Vagina (tissue), 2 donors: ENCODE measurements at regions not wholly inside any gene's neighbourhood (a gene's known extent, or its start where the extent isn't known, plus 50 kb on each side); places are given as distances from the start of the nearest gene placed in this dataset.

ENCODE experiments used
- DNase-seq, 2 donors: peaks; one replicate each; pipeline ENCODE4 v3.0.0-alpha.2; 2017; ENCODE audit errors: extremely low spot score in 2 of 2
- H3K27ac ChIP-seq: fragments of 200-600 bp; sonication (generic); one replicate; pipeline ENCODE4 v1.5.1; 2019
- H3K27me3 ChIP-seq: fragments of 200-600 bp; sonication (generic); one replicate; pipeline ENCODE4 v1.5.1; 2019
- H3K36me3 ChIP-seq, 2 donors: fragments of 200-600 bp; sonication (generic); one replicate each; pipeline ENCODE4 v1.5.1; 2017 to 2019
- H3K4me1 ChIP-seq: fragments of 200-600 bp; sonication (generic); one replicate; pipeline ENCODE4 v1.5.1; 2019
- H3K4me3 ChIP-seq, 2 donors: fragments of 200-600 bp; sonication (generic); 1 replicate in 1 of 2; 2 replicates in 1 of 2; pipeline ENCODE4 v1.5.1; 2016 to 2019
- H3K9me3 ChIP-seq: fragments of 200-600 bp; sonication (generic); one replicate; pipeline ENCODE4 v1.5.1; 2019
- POLR2A ChIP-seq, 2 donors: fragments of 450-650 bp; IDR thresholded peaks; one replicate each; pipeline ENCODE4 v1.6.1; 2017; ENCODE audit warnings: antibody characterized with exemption in 2 of 2, mild to moderate bottlenecking in 2 of 2, moderate library complexity in 2 of 2
- POLR2AphosphoS5 ChIP-seq, 2 donors: sonication (generic); formaldehyde crosslinking; IDR thresholded peaks; one replicate each; pipeline ENCODE4 v1.9.0; 2017; ENCODE audit warnings: antibody characterized with exemption in 2 of 2, mild to moderate bottlenecking in 2 of 2, low read depth in 1 of 2; ENCODE audit not compliant: insufficient read depth in 1 of 2
- intact Hi-C: fragments of 100-400 bp; cut with DNase I; formaldehyde crosslinking; loops from one replicate; pipeline ENCODE4 v1.15.1; 2023
- TF ChIP-seq, protein P1 (sequence below), 3 experiments: fragments of 450-650 bp in 2 of 3; fragments of 200-600 bp in 1 of 3; sonication (generic) in 1 of 3; IDR thresholded peaks; one replicate each; pipeline ENCODE4 v1.5.1; 2017 to 2019; ENCODE audit warnings: antibody characterized with exemption in 3 of 3, mild to moderate bottlenecking in 2 of 3, moderate library complexity in 2 of 3

DNA sequence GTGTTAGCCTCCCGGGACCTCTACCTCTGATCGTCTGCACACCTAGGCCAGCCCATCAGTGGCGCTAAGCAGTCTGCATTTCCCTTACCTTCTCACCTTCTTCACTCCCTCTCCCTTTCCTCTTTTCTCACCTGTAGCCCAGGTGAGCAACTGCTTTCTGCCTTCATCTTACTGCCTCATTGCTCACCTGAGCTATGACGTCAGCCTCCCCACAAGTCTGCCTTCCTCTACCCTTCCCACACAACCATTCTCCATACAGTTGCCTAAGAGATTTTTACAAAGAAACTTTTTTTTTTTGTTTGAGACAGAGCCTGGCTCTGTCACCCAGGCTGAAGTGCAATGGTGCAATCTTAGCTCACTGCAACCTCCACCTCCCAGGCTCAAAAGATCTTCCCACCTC lies 136.3 kb downstream of the BCOR start:
- H3K27me3 ChIP-seq: no peaks in the 10 kb centered on the region
- H3K4me1 ChIP-seq: no peaks in the 10 kb centered on the region
- no peaks in the 10 kb centered on the region for H3K36me3 ChIP-seq
- H3K9me3 ChIP-seq: no peaks in the 10 kb centered on the region
- no peak for DNase-seq
- TF ChIP-seq, protein P1, sequence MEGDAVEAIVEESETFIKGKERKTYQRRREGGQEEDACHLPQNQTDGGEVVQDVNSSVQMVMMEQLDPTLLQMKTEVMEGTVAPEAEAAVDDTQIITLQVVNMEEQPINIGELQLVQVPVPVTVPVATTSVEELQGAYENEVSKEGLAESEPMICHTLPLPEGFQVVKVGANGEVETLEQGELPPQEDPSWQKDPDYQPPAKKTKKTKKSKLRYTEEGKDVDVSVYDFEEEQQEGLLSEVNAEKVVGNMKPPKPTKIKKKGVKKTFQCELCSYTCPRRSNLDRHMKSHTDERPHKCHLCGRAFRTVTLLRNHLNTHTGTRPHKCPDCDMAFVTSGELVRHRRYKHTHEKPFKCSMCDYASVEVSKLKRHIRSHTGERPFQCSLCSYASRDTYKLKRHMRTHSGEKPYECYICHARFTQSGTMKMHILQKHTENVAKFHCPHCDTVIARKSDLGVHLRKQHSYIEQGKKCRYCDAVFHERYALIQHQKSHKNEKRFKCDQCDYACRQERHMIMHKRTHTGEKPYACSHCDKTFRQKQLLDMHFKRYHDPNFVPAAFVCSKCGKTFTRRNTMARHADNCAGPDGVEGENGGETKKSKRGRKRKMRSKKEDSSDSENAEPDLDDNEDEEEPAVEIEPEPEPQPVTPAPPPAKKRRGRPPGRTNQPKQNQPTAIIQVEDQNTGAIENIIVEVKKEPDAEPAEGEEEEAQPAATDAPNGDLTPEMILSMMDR (IDR thresholded peaks at IDR 0.05): no peak
- TF ChIP-seq POLR2AphosphoS5 (IDR thresholded peaks at IDR 0.05; ENCODE audit: insufficient read depth in 1 of 2, low read depth in 1 of 2): no peak
- no peak for TF ChIP-seq POLR2A (IDR thresholded peaks at IDR 0.05)
- intact Hi-C loops: no loop called here
- no peak overlapping the region for H3K4me3 ChIP-seq
- H3K27ac ChIP-seq: no peak overlapping the region

DNA sequence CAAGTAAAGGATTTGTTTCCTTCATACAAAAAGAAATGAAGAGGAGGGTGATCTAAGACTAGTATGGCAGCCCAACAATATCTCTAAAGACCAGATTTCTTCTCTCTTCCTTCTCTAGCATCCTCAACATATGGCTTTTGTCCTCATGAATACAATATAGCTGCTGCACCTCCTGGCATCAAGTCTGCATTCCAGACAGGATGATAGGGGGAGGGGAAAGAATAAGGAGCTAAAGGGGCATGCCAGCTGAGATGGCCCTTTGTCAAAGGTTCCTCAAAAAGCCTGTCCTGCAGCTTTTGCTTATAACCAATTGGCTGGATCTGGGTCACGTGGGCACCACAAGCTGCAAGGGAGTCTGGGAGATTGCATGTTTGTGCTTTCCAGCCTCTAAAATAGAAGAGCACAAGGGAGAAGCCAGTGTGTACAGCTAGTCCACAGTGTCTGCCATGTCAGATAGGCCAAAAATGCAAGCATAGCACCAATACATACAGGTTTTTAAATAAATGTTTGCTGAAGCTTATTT lies 132.6 kb downstream of the BCOR start:
- Histone ChIP-seq H3K4me1 (no peaks in the 10 kb centered on the region), H3K36me3 (no peaks in the 10 kb centered on the region), H3K9me3 (no peaks in the 10 kb centered on the region), H3K27ac (no peak overlapping the region), H3K27me3 (no peaks in the 10 kb centered on the region), H3K4me3 (no peak overlapping the region)
- no peak for DNase-seq
- intact Hi-C loops: no loop called here
- TF ChIP-seq, protein P1 (IDR thresholded peaks at IDR 0.05): no peak
- TF ChIP-seq POLR2A (IDR thresholded peaks at IDR 0.05) (no peak), POLR2AphosphoS5 (IDR thresholded peaks at IDR 0.05; ENCODE audit: insufficient read depth in 1 of 2, low read depth in 1 of 2) (no peak)

DNA sequence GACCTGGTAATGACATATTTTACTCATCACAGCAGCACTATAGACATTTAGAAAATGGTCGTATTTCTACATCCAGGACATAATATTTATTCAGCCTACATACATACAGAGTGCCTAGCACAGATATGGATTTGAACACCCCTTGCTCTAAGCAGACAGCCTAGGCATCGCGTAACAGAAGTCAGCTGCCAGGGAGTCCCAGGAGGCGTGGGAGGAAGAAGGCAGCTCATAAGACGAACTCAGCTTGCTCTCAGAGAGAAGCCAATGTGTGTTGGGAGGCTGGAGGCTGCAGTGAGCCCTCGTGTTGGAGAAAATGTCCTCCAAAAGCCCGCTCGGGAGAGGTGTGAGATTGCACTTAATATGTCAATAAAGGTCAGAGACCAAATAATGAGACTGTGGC lies 131.6 kb downstream of the BCOR start:
- Histone ChIP-seq H3K9me3 (no peaks in the 10 kb centered on the region), H3K27ac (no peak overlapping the region), H3K4me1 (no peaks in the 10 kb centered on the region), H3K36me3 (no peaks in the 10 kb centered on the region), H3K4me3 (no peak overlapping the region), H3K27me3 (no peaks in the 10 kb centered on the region)
- no peak for DNase-seq
- intact Hi-C loops: no loop called here
- TF ChIP-seq, protein P1 (IDR thresholded peaks at IDR 0.05): no peak
- TF ChIP-seq POLR2AphosphoS5 (IDR thresholded peaks at IDR 0.05; ENCODE audit: insufficient read depth in 1 of 2, low read depth in 1 of 2) (no peak), POLR2A (IDR thresholded peaks at IDR 0.05) (no peak)

DNA sequence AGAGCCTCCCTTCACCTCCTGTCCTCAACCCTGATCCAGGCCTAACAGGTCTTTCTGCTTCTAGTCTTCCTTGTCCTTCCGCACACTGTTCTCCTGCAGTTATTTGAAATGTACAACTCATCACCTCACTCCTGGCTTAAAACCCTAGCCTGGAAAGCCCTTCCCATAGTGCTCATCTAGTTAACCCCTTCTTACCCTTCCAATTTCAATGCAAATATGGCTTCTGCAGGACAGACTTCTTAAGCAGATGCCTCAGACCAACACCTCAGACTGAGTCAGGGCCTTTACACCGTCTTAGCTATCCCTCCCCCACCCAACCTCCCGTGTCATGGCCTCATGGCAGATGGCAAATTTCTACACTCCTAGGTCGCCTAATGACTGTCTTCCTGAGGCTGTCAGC lies 130.4 kb downstream of the BCOR start:
- Histone ChIP-seq H3K9me3 (no peaks in the 10 kb centered on the region), H3K27me3 (no peaks in the 10 kb centered on the region), H3K36me3 (no peaks in the 10 kb centered on the region), H3K4me3 (no peak overlapping the region), H3K4me1 (no peaks in the 10 kb centered on the region), H3K27ac (no peak overlapping the region)
- intact Hi-C loops: no loop called here
- TF ChIP-seq POLR2AphosphoS5 (IDR thresholded peaks at IDR 0.05; ENCODE audit: insufficient read depth in 1 of 2, low read depth in 1 of 2): no peak
- TF ChIP-seq, protein P1 (IDR thresholded peaks at IDR 0.05): no peak
- no peak for DNase-seq

DNA sequence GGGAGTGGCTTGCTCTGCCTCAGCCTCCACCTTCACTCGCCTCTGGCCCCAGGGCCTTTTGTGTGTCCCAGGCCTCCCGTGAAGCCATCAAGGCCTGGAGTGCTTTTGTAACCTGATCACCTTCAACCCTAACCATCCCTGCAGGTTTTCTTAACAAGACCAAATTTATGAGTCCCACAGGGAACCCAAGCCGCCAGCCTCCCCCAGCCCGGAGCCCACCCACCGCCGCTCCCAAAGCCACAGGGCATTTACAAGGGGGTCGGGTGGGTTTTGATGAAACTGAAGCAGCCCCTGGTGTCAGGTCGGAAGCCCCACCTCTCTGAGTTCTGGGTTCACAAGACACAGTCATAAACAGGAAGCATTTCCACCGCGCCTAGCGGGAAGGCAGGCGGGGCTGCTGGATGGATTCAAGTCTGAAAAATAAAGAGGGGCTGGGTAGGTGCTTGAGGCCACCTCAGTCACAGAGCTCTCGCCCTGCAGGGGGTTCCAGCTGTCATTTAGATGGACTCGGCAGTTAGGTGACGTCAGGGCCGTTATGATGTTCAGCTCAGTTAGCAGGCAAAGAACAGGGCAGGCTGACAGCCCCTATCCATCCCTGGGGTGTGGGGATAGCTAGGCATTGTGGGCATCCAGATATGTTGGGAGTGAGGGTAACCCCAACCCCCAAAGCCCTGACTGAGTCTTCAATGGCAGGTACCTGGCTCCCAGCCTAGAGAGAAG lies 128.5 kb downstream of the BCOR start:
- intact Hi-C loops: no loop called here
- no peaks in the 10 kb centered on the region for H3K27me3 ChIP-seq
- TF ChIP-seq, protein P1 (IDR thresholded peaks at IDR 0.05): no peak
- H3K4me1 ChIP-seq: no peaks in the 10 kb centered on the region
- no peak overlapping the region for H3K4me3 ChIP-seq
- H3K36me3 ChIP-seq: no peaks in the 10 kb centered on the region
- no peak for DNase-seq
- no peaks in the 10 kb centered on the region for H3K9me3 ChIP-seq
- no peak overlapping the region for H3K27ac ChIP-seq
